ENCODE measurements at regions not wholly inside any gene's neighbourhood (a gene's known extent, or its start where the extent isn't known, plus 50 kb on each side); places are given as distances from the start of the nearest gene placed in this dataset.

DNA sequence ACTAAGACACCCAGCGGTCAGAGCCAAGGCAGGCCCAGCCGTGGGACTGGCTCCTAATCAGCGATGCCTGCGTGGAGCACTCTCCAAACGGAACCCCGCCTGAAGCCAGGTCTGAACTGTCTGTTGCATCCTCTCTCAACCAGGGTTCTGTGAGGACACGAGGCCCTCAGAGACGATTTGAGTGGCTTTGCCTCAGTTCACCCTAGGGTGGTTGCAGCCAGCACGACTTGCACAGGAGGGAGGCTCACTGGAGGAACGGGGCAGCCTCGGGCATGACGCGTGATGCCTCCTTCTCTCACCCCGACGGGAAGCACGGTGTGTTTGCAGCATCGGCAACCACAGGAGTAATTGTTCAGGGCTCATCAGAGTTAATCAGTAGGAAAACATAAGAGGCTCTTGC is 336.4 kb downstream of the EIPR1 start:
- no peaks in the 10 kb centered on the region for H3K4me1 ChIP-seq (ENCODE audit: control insufficient read depth, insufficient read depth, low read length, unreplicated experiment)
- H3K79me2 ChIP-seq (ENCODE audit: control insufficient read depth, insufficient read depth, low read length, unreplicated experiment), result no peaks in the 10 kb centered on the region
- no peak overlapping the region for H3K27ac ChIP-seq (ENCODE audit: low read depth, low read length)
- no peak overlapping the region for H3K4me3 ChIP-seq (ENCODE audit: low read depth, low read length)
- no peaks in the 10 kb centered on the region for H3K27me3 ChIP-seq (ENCODE audit: insufficient read depth, low read length)
- no peak overlapping the region for H2AFZ ChIP-seq (ENCODE audit: low read length, unreplicated experiment)
- no peaks in the 10 kb centered on the region for H3K36me3 ChIP-seq (ENCODE audit: insufficient read depth, low read length)

DNA sequence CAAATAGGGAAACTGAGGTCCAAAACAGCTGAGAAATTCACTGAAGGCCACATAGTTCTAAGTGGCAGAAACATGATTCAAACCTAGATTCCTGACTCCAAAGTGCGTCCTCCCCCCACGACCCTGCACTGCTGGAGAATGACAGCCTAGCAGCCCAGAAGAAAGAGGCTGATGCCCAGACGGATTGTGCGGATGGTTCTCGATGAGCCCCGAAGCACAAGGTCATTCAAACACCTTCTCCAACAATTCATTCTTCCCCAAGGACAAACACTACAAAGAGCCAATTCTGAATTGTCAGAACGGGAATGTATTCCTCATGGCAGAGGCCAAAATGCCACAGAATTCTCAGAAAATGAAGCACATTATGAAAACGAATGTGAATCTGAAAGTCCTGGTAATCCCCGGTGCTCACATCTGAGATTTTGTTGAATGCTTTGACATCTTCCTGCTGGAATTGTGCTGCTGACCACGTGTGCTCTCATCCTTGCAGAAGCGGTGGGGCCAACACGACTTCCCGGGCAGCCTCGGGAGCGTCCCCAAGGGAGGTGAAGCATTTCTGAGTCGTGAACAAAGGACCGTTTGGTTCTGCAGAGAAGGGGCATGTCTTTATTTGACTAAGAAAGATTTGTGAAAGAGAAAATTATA is 337.0 kb downstream of the EIPR1 start:
- Histone ChIP-seq H3K36me3 (ENCODE audit: insufficient read depth, low read length) (no peaks in the 10 kb centered on the region), H2AFZ (ENCODE audit: low read length, unreplicated experiment) (no peak overlapping the region), H3K4me3 (ENCODE audit: low read depth, low read length) (no peak overlapping the region), H3K4me1 (ENCODE audit: control insufficient read depth, insufficient read depth, low read length, unreplicated experiment) (no peaks in the 10 kb centered on the region), H3K27me3 (ENCODE audit: insufficient read depth, low read length) (no peaks in the 10 kb centered on the region), H3K27ac (ENCODE audit: low read depth, low read length) (no peak overlapping the region), H3K79me2 (ENCODE audit: control insufficient read depth, insufficient read depth, low read length, unreplicated experiment) (no peaks in the 10 kb centered on the region)

GRCh38 chr2:3040066-3040428 is 337.6 kb downstream of the EIPR1 start:
- no peaks in the 10 kb centered on the region for H3K79me2 ChIP-seq (ENCODE audit: control insufficient read depth, insufficient read depth, low read length, unreplicated experiment)
- no peak overlapping the region for H2AFZ ChIP-seq (ENCODE audit: low read length, unreplicated experiment)
- H3K4me3 ChIP-seq (ENCODE audit: low read depth, low read length), result no peak overlapping the region
- no peaks in the 10 kb centered on the region for H3K27me3 ChIP-seq (ENCODE audit: insufficient read depth, low read length)
- H3K27ac ChIP-seq (ENCODE audit: low read depth, low read length), result no peak overlapping the region
- no peaks in the 10 kb centered on the region for H3K36me3 ChIP-seq (ENCODE audit: insufficient read depth, low read length)
- H3K4me1 ChIP-seq (ENCODE audit: control insufficient read depth, insufficient read depth, low read length, unreplicated experiment), result no peaks in the 10 kb centered on the region

- no peaks in the 10 kb centered on the region for H3K79me2 ChIP-seq (ENCODE audit: control insufficient read depth, insufficient read depth, low read length, unreplicated experiment)
- H3K27ac ChIP-seq (ENCODE audit: low read depth, low read length), result no peak overlapping the region
- no peak overlapping the region for H3K4me3 ChIP-seq (ENCODE audit: low read depth, low read length)
- H2AFZ ChIP-seq (ENCODE audit: low read length, unreplicated experiment), result no peak overlapping the region
- no peaks in the 10 kb centered on the region for H3K36me3 ChIP-seq (ENCODE audit: insufficient read depth, low read length)
- no peaks in the 10 kb centered on the region for H3K27me3 ChIP-seq (ENCODE audit: insufficient read depth, low read length)
- H3K4me1 ChIP-seq (ENCODE audit: control insufficient read depth, insufficient read depth, low read length, unreplicated experiment), result no peaks in the 10 kb centered on the region
Measured at GRCh38 chr2:3039188-3040065, 338.2 kb downstream of the EIPR1 start.

GRCh38 chr2:3038636-3039035 is 339.0 kb downstream of the EIPR1 start:
- Histone ChIP-seq H3K27me3 (ENCODE audit: insufficient read depth, low read length) (no peaks in the 10 kb centered on the region), H3K4me3 (ENCODE audit: low read depth, low read length) (no peak overlapping the region), H3K4me1 (ENCODE audit: control insufficient read depth, insufficient read depth, low read length, unreplicated experiment) (no peaks in the 10 kb centered on the region), H2AFZ (ENCODE audit: low read length, unreplicated experiment) (no peak overlapping the region), H3K79me2 (ENCODE audit: control insufficient read depth, insufficient read depth, low read length, unreplicated experiment) (no peaks in the 10 kb centered on the region), H3K27ac (ENCODE audit: low read depth, low read length) (no peak overlapping the region), H3K36me3 (ENCODE audit: insufficient read depth, low read length) (no peaks in the 10 kb centered on the region)

- H3K36me3 ChIP-seq (ENCODE audit: insufficient read depth, low read length), result no peaks in the 10 kb centered on the region
- H2AFZ ChIP-seq (ENCODE audit: low read length, unreplicated experiment), result no peak overlapping the region
- H3K4me1 ChIP-seq (ENCODE audit: control insufficient read depth, insufficient read depth, low read length, unreplicated experiment), result no peaks in the 10 kb centered on the region
- H3K79me2 ChIP-seq (ENCODE audit: control insufficient read depth, insufficient read depth, low read length, unreplicated experiment), result no peaks in the 10 kb centered on the region
- no peak overlapping the region for H3K27ac ChIP-seq (ENCODE audit: low read depth, low read length)
- no peaks in the 10 kb centered on the region for H3K27me3 ChIP-seq (ENCODE audit: insufficient read depth, low read length)
- H3K4me3 ChIP-seq (ENCODE audit: low read depth, low read length), result no peak overlapping the region
Measured at GRCh38 chr2:3037196-3038194, 340.1 kb downstream of the EIPR1 start.

- H3K27me3 ChIP-seq (ENCODE audit: insufficient read depth, low read length), result no peaks in the 10 kb centered on the region
- H3K79me2 ChIP-seq (ENCODE audit: control insufficient read depth, insufficient read depth, low read length, unreplicated experiment), result no peaks in the 10 kb centered on the region
- H3K4me1 ChIP-seq (ENCODE audit: control insufficient read depth, insufficient read depth, low read length, unreplicated experiment), result no peaks in the 10 kb centered on the region
- no peak overlapping the region for H3K27ac ChIP-seq (ENCODE audit: low read depth, low read length)
- no peak overlapping the region for H3K4me3 ChIP-seq (ENCODE audit: low read depth, low read length)
- H3K36me3 ChIP-seq (ENCODE audit: insufficient read depth, low read length), result no peaks in the 10 kb centered on the region
- H2AFZ ChIP-seq (ENCODE audit: low read length, unreplicated experiment), result no peak overlapping the region
Measured at GRCh38 chr2:3036432-3037125, 341.0 kb downstream of the EIPR1 start.

- Histone ChIP-seq H3K27me3 (ENCODE audit: insufficient read depth, low read length) (no peaks in the 10 kb centered on the region), H3K4me1 (ENCODE audit: control insufficient read depth, insufficient read depth, low read length, unreplicated experiment) (no peaks in the 10 kb centered on the region), H3K27ac (ENCODE audit: low read depth, low read length) (no peak overlapping the region), H3K36me3 (ENCODE audit: insufficient read depth, low read length) (no peaks in the 10 kb centered on the region), H3K79me2 (ENCODE audit: control insufficient read depth, insufficient read depth, low read length, unreplicated experiment) (no peaks in the 10 kb centered on the region), H3K4me3 (ENCODE audit: low read depth, low read length) (no peak overlapping the region), H2AFZ (ENCODE audit: low read length, unreplicated experiment) (no peak overlapping the region)
Measured at GRCh38 chr2:3035385-3036050, 342.1 kb downstream of the EIPR1 start.

GRCh38 chr2:3034856-3035255 is 342.8 kb downstream of the EIPR1 start:
- H3K27me3 ChIP-seq (ENCODE audit: insufficient read depth, low read length), result no peaks in the 10 kb centered on the region
- H3K36me3 ChIP-seq (ENCODE audit: insufficient read depth, low read length), result no peaks in the 10 kb centered on the region
- no peak overlapping the region for H3K4me3 ChIP-seq (ENCODE audit: low read depth, low read length)
- H3K27ac ChIP-seq (ENCODE audit: low read depth, low read length), result no peak overlapping the region
- H3K4me1 ChIP-seq (ENCODE audit: control insufficient read depth, insufficient read depth, low read length, unreplicated experiment), result no peaks in the 10 kb centered on the region
- H3K79me2 ChIP-seq (ENCODE audit: control insufficient read depth, insufficient read depth, low read length, unreplicated experiment), result no peaks in the 10 kb centered on the region
- H2AFZ ChIP-seq (ENCODE audit: low read length, unreplicated experiment), result no peak overlapping the region

DNA sequence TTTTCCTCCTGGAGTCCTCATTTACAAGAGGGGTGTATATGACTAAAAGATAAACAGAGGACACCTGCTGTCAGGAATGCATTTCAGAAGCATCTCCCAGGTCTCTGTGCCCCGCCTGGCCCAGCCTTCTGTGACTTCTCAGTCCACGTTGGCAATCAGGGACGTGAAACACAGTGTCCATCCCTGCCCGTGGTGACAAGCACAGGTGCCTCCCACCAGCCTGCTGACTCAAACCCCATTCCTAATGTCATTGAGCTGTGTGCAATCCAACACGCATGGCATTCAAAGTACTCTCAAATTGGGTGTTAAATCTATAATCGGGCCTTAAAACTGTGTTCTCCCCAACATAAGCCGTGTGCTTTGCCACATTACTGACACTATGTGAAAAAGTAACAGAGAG is 343.2 kb downstream of the EIPR1 start:
- Histone ChIP-seq H3K36me3 (ENCODE audit: insufficient read depth, low read length) (no peaks in the 10 kb centered on the region), H3K27ac (ENCODE audit: low read depth, low read length) (no peak overlapping the region), H2AFZ (ENCODE audit: low read length, unreplicated experiment) (no peak overlapping the region), H3K27me3 (ENCODE audit: insufficient read depth, low read length) (no peaks in the 10 kb centered on the region), H3K4me1 (ENCODE audit: control insufficient read depth, insufficient read depth, low read length, unreplicated experiment) (no peaks in the 10 kb centered on the region), H3K4me3 (ENCODE audit: low read depth, low read length) (no peak overlapping the region), H3K79me2 (ENCODE audit: control insufficient read depth, insufficient read depth, low read length, unreplicated experiment) (no peaks in the 10 kb centered on the region)
